ENCODE measurements at regions not wholly inside any gene's neighbourhood (a gene's known extent, or its start where the extent isn't known, plus 50 kb on each side); places are given as distances from the start of the nearest gene placed in this dataset.

DNA sequence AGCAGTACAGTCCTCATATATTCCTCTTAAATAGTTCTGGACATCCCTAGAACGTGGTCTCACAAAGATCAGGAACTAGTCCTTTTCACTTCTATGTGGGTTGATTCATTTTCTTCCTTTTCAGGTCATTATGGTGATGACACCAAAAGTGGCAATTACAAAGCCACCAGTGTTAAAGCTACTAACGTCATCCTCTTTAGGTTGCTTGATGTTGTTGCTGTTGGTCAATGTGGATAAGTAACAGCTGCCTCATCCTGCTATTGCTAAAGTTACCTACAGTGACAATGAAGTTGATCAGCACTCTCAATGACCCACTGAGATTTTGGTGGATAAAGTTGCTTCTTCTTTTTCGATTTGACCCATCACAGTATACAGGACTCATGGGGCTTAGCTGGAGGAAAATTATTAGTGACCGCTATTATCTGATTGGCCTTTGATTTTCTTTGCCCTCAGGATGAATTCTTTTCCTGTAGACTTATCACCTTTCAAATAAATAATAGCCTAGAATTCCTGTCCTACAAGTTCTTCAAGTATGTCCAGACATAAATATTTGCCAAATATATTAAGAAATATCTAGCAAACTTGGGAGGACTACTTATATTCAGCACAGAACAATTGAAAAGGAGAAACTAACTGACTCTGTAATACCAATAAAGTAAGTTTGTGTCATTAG is 54.0 kb upstream of the ATP2B1 start:
- no peak for DNase-seq

DNA sequence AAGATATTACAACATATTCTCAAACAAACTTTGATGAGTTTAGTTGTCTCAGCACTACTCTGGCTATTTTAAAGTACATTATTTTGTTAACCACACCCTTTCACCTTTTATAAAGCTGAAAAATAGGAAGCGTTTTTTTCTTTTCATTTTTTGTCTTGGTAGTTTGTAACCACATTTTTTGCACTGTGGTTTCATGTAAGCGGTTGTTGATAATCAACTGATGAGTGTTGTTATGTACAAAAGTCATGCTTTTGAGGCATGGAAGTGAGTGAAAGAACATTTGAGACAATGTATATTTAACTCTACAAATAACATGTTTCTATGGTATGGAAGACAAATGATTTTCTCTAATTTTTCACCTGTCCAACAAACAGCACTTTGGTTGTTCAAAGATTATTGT is 52.1 kb upstream of the ATP2B1 start:
- no peak for DNase-seq

Measured in fibroblast of skin of abdomen (primary cell).